GM23338 (cell line): ENCODE measurements at regions not wholly inside any gene's neighbourhood (a gene's known extent, or its start where the extent isn't known, plus 50 kb on each side); places are given as distances from the start of the nearest gene placed in this dataset.

ENCODE experiments used
- ATAC-seq: fragments of 200-7000 bp; cut with Tn5 transposase; 3 replicates; pipeline ENCODE4 v1.9.1; 2020
- DNase-seq: peaks from one replicate; pipeline ENCODE4 v3.0.0-alpha.2; 2015; ENCODE audit warnings: low spot score
- H2AFZ ChIP-seq: fragments of 200-600 bp; sonication (generic); 2 replicates; pipeline ENCODE4 v1.8.0; 2016; ENCODE audit warnings: antibody characterized with exemption, mild to moderate bottlenecking, moderate library complexity
- H3F3A ChIP-seq: fragments of 200-600 bp; sonication (generic); replicated peaks from 2 replicates; pipeline ENCODE4 v1.8.0; 2017; ENCODE audit warnings: antibody characterized with exemption, mixed run types, low read depth
- H3K27ac ChIP-seq: fragments of 200-600 bp; sonication (generic); 2 replicates; pipeline ENCODE4 v1.6.1; 2016; ENCODE audit warnings: low read depth
- H3K27me3 ChIP-seq: fragments of 200-600 bp; sonication (generic); 2 replicates; pipeline ENCODE4 v1.8.0; 2016; ENCODE audit warnings: mild to moderate bottlenecking, mixed run types, moderate library complexity; ENCODE audit not compliant: insufficient read depth
- H3K36me3 ChIP-seq: fragments of 200-600 bp; sonication (generic); 2 replicates; pipeline ENCODE4 v1.8.0; 2016; ENCODE audit warnings: mild to moderate bottlenecking; ENCODE audit not compliant: insufficient read depth
- H3K4me1 ChIP-seq: fragments of 200-600 bp; sonication (generic); 2 replicates; pipeline ENCODE4 v1.8.0; 2016; ENCODE audit warnings: mild to moderate bottlenecking, moderate library complexity; ENCODE audit not compliant: insufficient read depth
- H3K4me2 ChIP-seq: fragments of 200-600 bp; sonication (generic); 2 replicates; pipeline ENCODE4 v1.7.1; 2017; ENCODE audit warnings: mixed run types
- H3K4me3 ChIP-seq: fragments of 200-600 bp; sonication (generic); 2 replicates; pipeline ENCODE4 v1.6.1; 2016; ENCODE audit warnings: mixed run types
- H3K79me2 ChIP-seq: fragments of 200-600 bp; sonication (generic); replicated peaks from 2 replicates; pipeline ENCODE4 v1.8.0; 2017; ENCODE audit warnings: mild to moderate bottlenecking; ENCODE audit not compliant: insufficient read depth
- H3K9me2 ChIP-seq: fragments of 200-600 bp; sonication (generic); 2 replicates; pipeline ENCODE4 v1.8.0; 2017; ENCODE audit not compliant: insufficient read depth
- H4K20me1 ChIP-seq: fragments of 200-600 bp; sonication (generic); replicated peaks from 2 replicates; pipeline ENCODE4 v1.8.0; 2017; ENCODE audit warnings: mild to moderate bottlenecking; ENCODE audit not compliant: insufficient read depth
- H3K27ac Mint-ChIP-seq: 2 replicates; pipeline ENCODE4 v1.8.0; 2020; ENCODE audit warnings: inconsistent platforms, mild to moderate bottlenecking, moderate library complexity, mixed read lengths
- H3K27me3 Mint-ChIP-seq: 3 replicates; pipeline ENCODE4 v1.8.0; 2022; ENCODE audit warnings: low read depth, mild to moderate bottlenecking, moderate library complexity, mixed read lengths, inconsistent platforms; ENCODE audit not compliant: insufficient read depth, poor library complexity
- H3K36me3 Mint-ChIP-seq: 3 replicates; pipeline ENCODE4 v1.8.0; 2021; ENCODE audit warnings: low read depth, mild to moderate bottlenecking, inconsistent platforms, moderate library complexity, mixed read lengths
- H3K4me1 Mint-ChIP-seq: 3 replicates; pipeline ENCODE4 v1.8.0; 2020; ENCODE audit warnings: mild to moderate bottlenecking, inconsistent platforms, mixed read lengths
- H3K4me3 Mint-ChIP-seq: 3 replicates; pipeline ENCODE4 v1.8.0; 2021; ENCODE audit warnings: moderate library complexity, mild to moderate bottlenecking, inconsistent platforms, mixed read lengths
- H3K9me3 Mint-ChIP-seq: 3 replicates; pipeline ENCODE4 v1.8.0; 2020; ENCODE audit warnings: moderate library complexity, mild to moderate bottlenecking, inconsistent platforms, mixed read lengths
- CREB1 ChIP-seq: fragments of 250-450 bp; sonication (Bioruptor Pico); IDR thresholded peaks from 2 replicates; pipeline ENCODE4 v1.5.0; 2020; ENCODE audit warnings: low read depth, mild to moderate bottlenecking, moderate library complexity
- ETS1 ChIP-seq: IDR thresholded peaks from 2 replicates; pipeline ENCODE4 v1.6.1; 2016; ENCODE audit warnings: antibody characterized with exemption
- EZH2 ChIP-seq: fragments of 200-600 bp; sonication (generic); IDR thresholded peaks from one replicate; pipeline ENCODE4 v1.8.0; 2017; ENCODE audit warnings: antibody characterized with exemption, mild to moderate bottlenecking, low read depth; ENCODE audit not compliant: unreplicated experiment
- EZH2phosphoT487 ChIP-seq: fragments of 200-600 bp; sonication (generic); IDR thresholded peaks from one replicate; pipeline ENCODE4 v1.8.1; 2018; ENCODE audit warnings: antibody characterized with exemption; ENCODE audit not compliant: unreplicated experiment
- JUNB ChIP-seq: IDR thresholded peaks from one replicate; pipeline ENCODE4 v1.6.1; 2016; ENCODE audit warnings: antibody characterized with exemption; ENCODE audit not compliant: unreplicated experiment
- NANOG ChIP-seq: IDR thresholded peaks from 2 replicates; pipeline ENCODE4 v1.6.1; 2016; ENCODE audit warnings: antibody characterized with exemption, borderline replicate concordance
- POLR2AphosphoS5 ChIP-seq: IDR thresholded peaks from 2 replicates; pipeline ENCODE4 v1.6.1; 2016; ENCODE audit warnings: antibody characterized with exemption, low read depth
- REST ChIP-seq: IDR thresholded peaks from one replicate; pipeline ENCODE4 v1.6.1; 2018; ENCODE audit warnings: antibody characterized with exemption; ENCODE audit not compliant: unreplicated experiment
- ZNF114 ChIP-seq: fragments of 250-450 bp; sonication (Bioruptor Pico); IDR thresholded peaks from 2 replicates; pipeline ENCODE4 v1.5.0; 2020; ENCODE audit warnings: mild to moderate bottlenecking, moderate library complexity
- ZNF331 ChIP-seq: fragments of 250-450 bp; sonication (Bioruptor Pico); IDR thresholded peaks from 2 replicates; pipeline ENCODE4 v1.5.0; 2020; ENCODE audit warnings: low read depth, mild to moderate bottlenecking, moderate library complexity
- ZNF462 ChIP-seq: fragments of 250-450 bp; sonication (Bioruptor Pico); IDR thresholded peaks from 2 replicates; pipeline ENCODE4 v1.5.0; 2020; ENCODE audit warnings: mild to moderate bottlenecking, moderate library complexity

GRCh38 chr6:163830641-163831040 is 416.1 kb downstream of the QKI start:
- Histone ChIP-seq H4K20me1 (no peaks in the 10 kb centered on the region), H2AFZ (no peak overlapping the region), H3K27me3 (no peaks in the 10 kb centered on the region), H3K4me1 (no peaks in the 10 kb centered on the region), H3K9me2 (peaks cover 6% of the 10 kb centered on the region; the same call in 1 of the 2 replicates), H3K36me3 (no peaks in the 10 kb centered on the region), H3K4me3 (no peak overlapping the region), H3F3A (no peaks in the 10 kb centered on the region), H3K27ac (no peak overlapping the region), H3K4me2 (no peak overlapping the region), H3K79me2 (no peaks in the 10 kb centered on the region)
- peaks cover 2% of the 10 kb centered on the region for H3K27me3 Mint-ChIP-seq
- no peaks in the 10 kb centered on the region for H3K36me3 Mint-ChIP-seq
- no peaks in the 10 kb centered on the region for H3K9me3 Mint-ChIP-seq
- no peak overlapping the region for H3K27ac Mint-ChIP-seq
- DNase-seq (no peak), ATAC-seq (no peak)
- no peak overlapping the region for H3K4me3 Mint-ChIP-seq
- H3K4me1 Mint-ChIP-seq, result no peaks in the 10 kb centered on the region
- no peak for TF ChIP-seq POLR2AphosphoS5
- TF ChIP-seq NANOG, result no peak

- Mint-ChIP-seq H3K9me3 (no peaks in the 10 kb centered on the region), H3K4me1 (no peaks in the 10 kb centered on the region), H3K27me3 (peaks cover 2% of the 10 kb centered on the region), H3K36me3 (no peaks in the 10 kb centered on the region), H3K27ac (peak overlapping the region; percentile 54; the same call in 1 of the 2 replicates), H3K4me3 (no peak overlapping the region)
- H3F3A ChIP-seq, result no peaks in the 10 kb centered on the region
- no peak overlapping the region for H3K4me3 ChIP-seq
- peaks cover 11% of the 10 kb centered on the region; the same call in 1 of the 2 replicates for H3K9me2 ChIP-seq
- no peak for DNase-seq
- H3K36me3 ChIP-seq, result no peaks in the 10 kb centered on the region
- H2AFZ ChIP-seq, result no peak overlapping the region; the same call in 1 of the 2 replicates
- no peaks in the 10 kb centered on the region for H4K20me1 ChIP-seq
- no peaks in the 10 kb centered on the region for H3K27me3 ChIP-seq
- H3K27ac ChIP-seq, result no peak overlapping the region
- H3K79me2 ChIP-seq, result no peaks in the 10 kb centered on the region
- ATAC-seq, result no peak
- no peaks in the 10 kb centered on the region for H3K4me1 ChIP-seq
- no peak overlapping the region for H3K4me2 ChIP-seq
- no peak for TF ChIP-seq ZNF114 (CRISPR knock-in tag)
- TF ChIP-seq NANOG, result no peak
- no peak for TF ChIP-seq JUNB
- no peak for TF ChIP-seq ZNF331 (CRISPR knock-in tag)
- TF ChIP-seq ETS1, result no peak
- TF ChIP-seq EZH2, result no peak
- no peak for TF ChIP-seq ZNF462 (CRISPR knock-in tag)
- no peak for TF ChIP-seq EZH2phosphoT487
- TF ChIP-seq CREB1 (CRISPR knock-in tag), result no peak
- TF ChIP-seq REST, result no peak
These were observed 413.7 kb downstream of the QKI start for GRCh38 chr6:163828038-163828795.
